Stimulated activated CD4-positive, alpha-beta T cell treated with anti-CD3 and anti-CD28 coated beads, Interleukin-12 subunit alpha, Interleukin-12 subunit beta, amount 100 ng/mL, for 24 hours (primary cell): ENCODE measurements at regions not wholly inside any gene's neighbourhood (a gene's known extent, or its start where the extent isn't known, plus 50 kb on each side); places are given as distances from the start of the nearest gene placed in this dataset.

Experiments used
- DNase-seq, 2 experiments: peaks; one replicate each; pipeline ENCODE4 v3.0.0-alpha.2; 2020; ENCODE audit warnings: low read depth in 2 of 2

- DNase-seq, result no peak
Measured at GRCh38 chr2:120455390-120455789, 109.5 kb downstream of the INHBB start.

GRCh38 chr2:120456867-120457266 is 110.9 kb downstream of the INHBB start:
- no peak for DNase-seq

GRCh38 chr2:120460511-120460910 is 114.6 kb downstream of the INHBB start:
- DNase-seq, result no peak

GRCh38 chr2:120461092-120461491 is 115.2 kb downstream of the INHBB start:
- DNase-seq, result no peak

- no peak for DNase-seq
Measured at GRCh38 chr2:120461546-120462537, 115.9 kb downstream of the INHBB start.

- DNase-seq, result no peak
Measured at GRCh38 chr2:120463527-120463926, 117.6 kb downstream of the INHBB start.

- DNase-seq, result no peak
Measured at GRCh38 chr2:120463996-120464395, 118.1 kb downstream of the INHBB start.

- no peak for DNase-seq
Measured at GRCh38 chr2:120464448-120464931, 118.6 kb downstream of the INHBB start.

GRCh38 chr2:120465012-120465700 is 119.2 kb downstream of the INHBB start:
- no peak for DNase-seq

- no peak for DNase-seq
Measured at GRCh38 chr2:120465701-120465988, 119.7 kb downstream of the INHBB start.

GRCh38 chr2:120465989-120466703 is 120.2 kb downstream of the INHBB start:
- no peak for DNase-seq

- no peak for DNase-seq
Measured at GRCh38 chr2:120466704-120467054, 120.7 kb downstream of the INHBB start.

GRCh38 chr2:120468136-120468535 is 122.2 kb downstream of the INHBB start:
- no peak for DNase-seq

GRCh38 chr2:120469426-120469825 is 123.5 kb downstream of the INHBB start:
- no peak for DNase-seq

- DNase-seq, result no peak
Measured at GRCh38 chr2:120470041-120470965, 124.4 kb downstream of the INHBB start.

GRCh38 chr2:120471166-120471565 is 125.2 kb downstream of the INHBB start:
- no peak for DNase-seq

GRCh38 chr2:120472031-120472430 is 126.1 kb downstream of the INHBB start:
- no peak for DNase-seq

GRCh38 chr2:120472891-120473309 is 127.0 kb downstream of the INHBB start:
- no peak for DNase-seq

- no peak for DNase-seq
Measured at GRCh38 chr2:120473522-120474271, 127.8 kb downstream of the INHBB start.

GRCh38 chr2:120474486-120474885 is 128.6 kb downstream of the INHBB start:
- no peak for DNase-seq

- DNase-seq, result no peak
Measured at GRCh38 chr2:120476141-120476540, 130.2 kb downstream of the INHBB start.
